HG03442 (cell line): ENCODE measurements at regions not wholly inside any gene's neighbourhood (a gene's known extent, or its start where the extent isn't known, plus 50 kb on each side); places are given as distances from the start of the nearest gene placed in this dataset.
A peak's percentile ranks its signal among the peaks of the same experiment; 100 is the strongest.
"Not testable (repeated sequence)": the region's sequence is repeated elsewhere in the genome, so short reads cannot be mapped to it uniquely, and the experiment has no call there.

Experiments used
- ATAC-seq: cut with Tn5 transposase; IDR thresholded peaks from one replicate; pipeline ENCODE4 v1.9.1; 2021; ENCODE audit warnings: mild to moderate bottlenecking, moderate library complexity; ENCODE audit not compliant: unreplicated experiment

DNA sequence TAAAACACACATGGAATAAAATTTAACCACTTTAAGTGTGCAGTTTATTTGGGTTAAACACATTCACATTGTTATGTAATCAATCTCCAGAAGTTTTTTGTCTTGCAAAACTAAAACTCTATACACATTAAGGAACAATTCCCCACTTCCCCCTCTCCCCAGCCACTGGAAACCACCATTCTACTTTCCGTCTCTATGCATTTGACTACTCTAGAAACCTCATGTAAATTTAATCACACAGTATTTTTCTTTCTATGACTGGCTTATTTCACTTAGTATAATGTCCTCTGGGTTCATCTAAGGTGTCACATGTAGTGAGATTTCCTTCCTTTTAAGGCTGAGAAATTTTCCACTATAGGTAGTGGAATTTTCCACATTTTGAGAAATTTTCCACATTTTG, 568.7 kb upstream of the UBE2E2 start:
- no peak for ATAC-seq

DNA sequence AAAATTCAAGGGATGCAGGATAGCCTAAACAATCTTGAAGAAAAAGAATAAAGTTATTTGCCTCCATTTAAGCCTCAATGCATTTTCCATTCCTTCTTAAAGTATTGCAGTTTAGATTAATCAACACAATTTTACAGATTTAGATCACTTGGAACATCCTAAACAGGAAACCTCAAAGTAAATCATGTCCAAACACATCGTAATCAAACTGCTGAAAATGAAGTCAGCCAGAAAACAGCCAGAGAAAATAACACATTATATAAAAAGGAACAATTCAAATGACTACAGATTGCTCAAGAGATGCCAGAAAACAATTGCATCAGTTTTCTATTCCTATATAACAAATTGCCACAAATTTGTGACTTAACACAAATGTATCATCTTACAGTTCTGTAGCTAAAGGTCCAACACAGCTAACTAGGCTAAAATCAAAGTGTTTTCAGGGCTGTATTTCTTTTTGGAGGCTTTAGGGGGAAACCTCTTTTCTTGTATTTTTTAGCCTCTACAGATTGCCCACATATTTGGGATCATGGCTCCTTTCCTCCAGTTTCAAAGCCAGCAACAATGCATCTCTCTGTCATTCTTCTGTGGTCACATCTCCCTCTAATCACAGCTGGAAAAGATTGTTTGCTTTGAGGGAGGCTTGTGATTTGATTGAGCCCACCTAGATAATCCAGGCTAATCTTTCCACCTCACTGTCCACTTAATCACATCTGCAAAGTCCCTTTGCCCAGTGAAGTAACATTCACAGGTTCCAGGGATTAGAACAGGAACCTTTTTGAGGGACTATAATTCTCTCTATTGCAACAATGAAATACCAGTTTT, 543.3 kb upstream of the UBE2E2 start:
- no peak for ATAC-seq

DNA sequence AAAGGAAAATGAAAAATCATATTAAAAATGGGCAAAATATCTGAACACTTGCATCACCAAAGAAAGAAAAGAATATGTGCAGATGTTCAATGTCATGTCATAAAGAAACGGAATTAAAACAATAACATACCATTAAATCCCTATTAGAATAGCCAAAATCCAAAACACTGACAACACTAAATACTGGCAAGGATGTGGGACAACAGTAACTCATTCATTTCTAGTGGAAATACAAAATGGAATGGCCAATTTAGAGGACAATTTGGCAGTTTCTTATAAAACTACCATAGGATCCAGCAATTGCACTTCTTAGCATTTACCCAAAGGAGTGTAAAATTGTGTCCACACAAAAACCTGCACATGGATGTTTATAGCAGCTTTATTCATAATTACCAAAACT, 542.5 kb upstream of the UBE2E2 start:
- ATAC-seq = no peak

DNA sequence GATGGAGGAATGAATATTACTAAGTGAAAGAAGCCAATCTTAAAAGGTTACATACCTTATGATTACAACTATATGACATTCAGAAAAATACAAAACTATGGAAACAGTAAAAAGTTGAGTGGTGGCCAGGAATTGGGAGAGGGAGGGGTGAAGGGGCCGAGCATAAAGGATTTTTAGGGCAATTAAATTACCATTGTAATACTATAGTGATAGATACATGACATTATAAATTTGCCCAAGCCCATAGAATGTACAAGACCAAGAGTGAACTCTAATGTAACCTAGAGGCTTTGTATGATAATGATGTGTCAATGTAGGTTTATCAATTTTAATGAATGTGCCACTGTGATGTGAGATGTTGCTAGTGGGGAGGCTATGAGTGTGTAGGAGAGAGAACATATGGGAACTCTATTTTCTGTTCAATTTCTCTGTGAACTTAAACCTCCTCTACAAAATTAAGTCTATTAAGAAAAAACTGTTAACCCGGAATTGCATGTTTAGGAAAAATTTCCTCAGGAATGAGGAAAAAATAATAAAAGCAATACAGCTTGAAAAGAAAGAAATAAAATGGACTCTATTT, 541.9 kb upstream of the UBE2E2 start:
- no peak for ATAC-seq

DNA sequence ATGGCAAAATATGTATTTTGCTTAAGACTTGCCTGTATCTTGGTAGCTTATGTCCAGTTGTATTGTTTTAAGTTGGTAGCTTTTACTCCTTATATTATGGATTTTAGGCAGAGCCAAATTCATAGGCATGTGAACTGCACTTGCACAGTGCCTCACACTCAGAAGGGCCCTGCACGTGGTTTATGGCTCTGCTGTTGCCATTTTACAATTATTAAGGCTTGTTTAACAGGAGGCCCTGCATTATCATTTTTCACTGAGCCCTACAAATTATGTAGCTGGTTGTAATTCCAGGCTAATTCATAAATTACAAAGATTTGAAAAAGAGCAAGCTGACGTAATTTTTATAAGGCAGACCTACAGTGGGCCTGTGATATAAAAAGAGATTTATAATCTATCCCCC, 537.6 kb upstream of the UBE2E2 start:
- ATAC-seq = no peak

DNA sequence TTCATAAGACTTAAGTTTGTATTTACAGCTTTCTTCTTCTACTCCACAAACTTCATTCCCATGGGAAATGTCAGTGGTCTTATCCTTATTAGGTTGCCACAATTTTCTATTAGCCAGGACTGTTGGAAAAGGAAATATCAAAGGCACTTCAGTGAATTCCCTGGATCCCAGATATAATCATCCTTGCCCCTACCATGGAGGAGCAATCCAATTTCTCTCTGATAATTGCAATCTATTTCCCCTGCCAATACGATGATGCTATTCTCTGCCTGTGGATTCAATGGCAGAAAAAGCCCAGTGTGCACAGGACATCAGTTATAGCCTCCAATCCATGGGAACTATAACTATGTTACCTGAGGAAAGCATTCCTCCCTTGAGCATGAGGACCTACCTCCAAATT, 536.4 kb upstream of the UBE2E2 start:
- no peak for ATAC-seq

DNA sequence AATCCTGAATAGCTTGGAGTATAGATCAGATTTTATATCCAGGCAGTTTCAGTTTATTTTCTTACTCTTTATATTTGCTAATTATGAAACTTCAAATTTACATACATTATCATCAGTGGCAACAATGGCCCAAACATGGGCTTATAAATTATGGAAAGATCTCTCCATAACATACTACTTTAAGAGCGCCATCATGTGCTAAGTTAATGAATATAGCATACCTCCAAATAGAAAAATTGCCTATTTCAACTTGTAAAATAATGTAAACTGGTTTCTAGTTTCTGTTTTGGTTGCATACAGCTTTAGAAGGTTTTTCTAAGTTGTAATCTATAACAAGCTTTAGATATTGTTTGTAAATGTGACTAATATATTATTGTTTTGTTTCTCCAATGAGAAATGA, 531.3 kb upstream of the UBE2E2 start:
- ATAC-seq = no peak

DNA sequence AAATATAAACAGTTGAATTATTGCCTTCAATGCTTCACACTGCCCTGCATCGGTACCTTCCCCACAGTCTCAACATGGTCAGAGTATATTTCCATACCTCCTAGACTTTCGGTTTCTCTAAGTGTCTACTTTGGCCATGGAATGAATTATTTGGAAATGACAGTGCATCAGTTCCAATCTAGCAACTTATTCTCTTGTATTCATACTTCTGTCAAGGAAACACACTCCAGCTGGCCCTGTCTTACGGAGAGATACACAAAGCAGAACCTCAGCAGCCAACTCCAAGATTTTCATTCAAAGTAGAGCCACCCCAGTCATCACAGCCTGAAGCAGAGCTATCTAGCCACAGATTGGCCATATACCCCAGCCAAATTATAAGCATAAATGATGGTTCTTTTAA, 518.4 kb upstream of the UBE2E2 start:
- no peak for ATAC-seq

DNA sequence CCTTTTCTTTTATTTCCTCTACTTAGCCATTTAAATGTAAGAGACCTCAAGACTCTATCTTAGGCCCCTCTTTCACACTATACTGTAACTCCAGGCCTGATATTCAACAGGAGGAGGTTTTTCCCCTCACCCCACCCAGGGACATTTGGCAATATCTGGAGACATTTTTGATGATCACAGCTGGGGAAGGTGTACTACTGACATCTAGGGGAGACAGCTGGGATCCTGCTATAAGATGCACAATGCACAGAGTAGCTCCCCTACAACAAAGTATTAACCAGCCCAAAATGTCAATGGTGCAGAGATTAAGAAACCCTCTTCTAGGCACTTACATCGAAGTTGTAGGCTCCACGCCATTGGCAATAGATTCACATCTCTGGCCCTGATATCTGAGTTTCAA, 517.5 kb upstream of the UBE2E2 start:
- ATAC-seq = peak; percentile 39

DNA sequence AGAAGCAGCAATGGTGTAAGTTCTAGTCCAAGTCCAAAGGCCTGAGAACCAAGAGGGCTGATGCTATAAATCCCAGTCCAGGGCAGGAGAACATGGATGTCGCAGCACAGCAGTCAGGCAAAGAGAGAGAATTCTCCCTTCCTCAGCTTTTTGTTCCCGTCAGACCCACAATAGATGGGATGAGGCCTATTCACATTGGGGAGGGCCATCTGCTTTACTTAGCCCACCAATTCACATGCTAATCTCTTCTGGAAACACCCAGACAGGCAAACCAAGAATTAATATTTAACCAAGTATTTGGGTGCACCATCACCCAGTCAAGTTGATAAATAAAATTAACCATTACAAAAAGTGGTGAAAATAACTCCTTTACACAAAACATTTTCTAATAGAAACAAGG, 511.7 kb upstream of the UBE2E2 start:
- ATAC-seq = no peak

DNA sequence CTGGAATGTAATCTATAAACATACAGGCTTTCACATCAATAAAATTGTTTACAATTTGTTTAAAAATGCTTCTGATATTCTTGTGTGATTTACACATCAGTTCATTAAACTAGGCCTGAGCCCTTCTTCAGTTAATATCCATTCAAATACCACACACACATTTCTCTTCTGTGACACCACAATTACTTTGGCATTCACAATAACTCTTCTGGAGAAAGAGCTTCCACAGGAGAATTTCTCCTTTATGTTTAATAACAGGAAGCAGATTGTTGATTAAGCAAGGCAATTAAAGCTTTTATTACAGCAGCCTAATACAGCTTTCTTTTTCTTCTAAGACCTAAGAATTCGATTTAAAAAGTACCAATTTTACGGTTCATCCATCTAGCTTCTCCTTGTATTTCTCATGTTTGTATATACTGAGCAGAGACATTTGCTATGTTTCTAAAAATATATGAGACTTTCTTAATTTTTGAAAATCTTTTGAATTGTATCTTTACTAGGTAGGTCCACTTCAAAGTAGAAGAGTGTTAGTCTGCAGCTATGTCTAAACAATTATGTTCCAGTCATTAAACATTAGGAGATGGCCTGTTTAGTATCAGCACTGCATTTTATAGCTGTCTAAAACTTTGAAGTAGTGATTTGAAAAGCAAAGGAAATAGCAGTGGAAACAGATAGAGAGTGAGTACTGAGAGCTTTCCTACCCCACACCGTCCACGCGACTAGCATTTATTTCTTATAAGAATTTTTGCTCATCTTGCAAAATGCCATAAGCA, 511.1 kb upstream of the UBE2E2 start:
- ATAC-seq = no peak

DNA sequence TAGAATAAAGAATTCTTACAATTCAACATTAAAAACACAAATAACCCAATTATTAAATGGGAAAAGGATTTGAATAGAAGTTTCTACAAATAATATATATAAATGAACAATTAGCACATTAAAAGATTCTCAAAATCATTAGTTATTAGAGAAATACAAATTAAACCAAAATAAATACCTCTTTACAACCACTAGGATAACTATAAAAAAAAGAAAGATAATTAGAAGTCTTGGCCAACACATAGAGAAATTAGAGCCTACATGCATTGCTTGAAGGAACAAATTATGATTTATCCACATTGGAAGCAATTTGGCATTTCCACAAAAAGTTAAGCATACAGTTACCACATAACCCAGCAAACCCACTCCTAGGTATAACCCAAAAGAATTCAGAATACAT, 502.3 kb upstream of the UBE2E2 start:
- ATAC-seq = no peak

DNA sequence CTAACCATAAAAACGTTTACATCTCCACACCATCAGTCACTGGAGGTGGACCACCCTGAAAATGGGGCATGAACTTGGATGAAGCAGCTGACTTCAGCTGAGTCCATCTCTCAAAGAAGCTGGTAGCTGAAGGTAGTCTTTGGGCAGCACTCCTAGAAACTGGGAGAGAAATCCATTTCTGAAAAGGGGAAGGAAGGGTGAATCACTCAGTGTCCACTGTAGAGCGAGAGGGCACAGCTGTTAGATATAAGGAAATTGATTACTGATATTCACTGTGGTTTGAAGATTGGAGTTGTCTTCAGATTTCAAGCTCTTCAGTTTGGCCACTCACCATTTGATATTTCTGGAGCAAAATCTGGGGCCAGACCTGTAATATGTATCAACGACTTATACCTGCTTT, 499.0 kb upstream of the UBE2E2 start:
- no peak for ATAC-seq

DNA sequence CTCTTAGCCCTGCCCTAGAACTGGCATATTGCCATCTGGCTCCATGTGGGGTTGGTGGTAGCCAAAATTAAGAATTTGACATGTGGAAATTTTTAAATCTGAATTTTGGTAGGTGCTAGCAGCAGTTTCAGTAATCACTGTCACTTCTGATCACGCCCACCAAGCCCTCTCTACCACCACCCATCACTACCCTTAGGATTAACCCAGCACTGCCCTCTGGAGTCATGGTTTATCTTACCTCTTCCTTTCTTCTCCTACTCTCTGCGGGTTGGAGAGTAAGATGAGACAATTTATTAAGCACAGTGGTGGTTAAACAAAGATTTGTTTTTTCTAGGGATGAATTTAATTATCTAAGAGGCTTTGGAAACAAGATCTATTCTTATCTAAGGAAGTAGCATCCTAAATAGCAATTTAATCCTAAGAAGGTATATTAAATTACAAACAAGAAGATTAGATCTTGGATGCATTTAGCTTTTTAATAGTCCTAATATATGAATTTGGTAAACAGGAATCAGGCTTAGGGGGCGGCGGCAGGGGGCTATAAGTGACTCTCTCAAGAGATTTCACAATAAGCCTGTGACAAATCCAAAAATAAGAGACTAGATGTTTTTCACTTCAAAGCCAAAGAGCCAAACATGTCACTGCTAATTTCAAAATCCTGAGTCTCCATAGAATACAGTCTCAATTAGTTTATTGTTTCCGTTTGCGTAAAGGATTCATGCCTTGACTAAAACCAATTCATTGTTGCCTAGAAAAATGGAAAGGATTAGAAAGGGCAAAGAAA, 498.4 kb upstream of the UBE2E2 start:
- ATAC-seq = no peak

DNA sequence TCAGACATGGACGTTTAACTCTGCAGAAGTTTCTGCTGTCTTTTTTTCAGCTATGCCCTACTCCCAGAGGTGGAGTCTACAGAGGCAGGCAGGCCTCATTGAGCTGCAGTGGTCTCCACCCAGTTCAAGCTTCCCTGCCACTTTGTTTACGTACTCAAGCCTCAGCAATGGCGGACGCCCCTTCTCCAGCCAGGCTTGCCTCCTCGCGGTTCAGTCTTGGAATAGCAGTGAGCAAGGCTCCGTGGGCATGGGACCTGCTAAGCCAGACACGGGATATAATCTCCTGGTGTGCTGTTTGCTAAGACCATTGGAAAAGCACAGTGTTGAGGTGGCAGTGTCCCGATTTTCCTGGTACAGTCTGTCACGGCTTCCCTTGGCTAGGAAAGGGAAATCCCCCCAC, 496.2 kb upstream of the UBE2E2 start:
- not testable (repeated sequence) for ATAC-seq

DNA sequence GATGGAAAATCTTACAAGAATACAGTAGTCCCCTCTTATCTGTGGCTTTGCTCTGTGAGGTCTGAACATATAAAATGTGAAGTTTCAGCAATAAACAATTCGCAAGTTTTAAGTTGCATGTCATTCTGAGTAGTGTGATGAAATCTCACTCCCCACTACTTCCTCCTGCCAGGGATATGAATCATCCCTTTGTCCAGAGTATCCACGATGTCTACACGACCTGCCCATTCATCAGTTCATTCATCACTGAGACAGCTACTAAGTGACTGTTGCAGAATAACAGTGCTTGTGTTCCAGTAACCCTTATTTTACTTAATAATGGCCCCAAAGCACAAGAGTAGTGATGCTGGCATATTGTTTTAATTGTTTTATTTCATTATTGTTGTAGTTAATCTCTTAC, 489.2 kb upstream of the UBE2E2 start:
- no peak for ATAC-seq

DNA sequence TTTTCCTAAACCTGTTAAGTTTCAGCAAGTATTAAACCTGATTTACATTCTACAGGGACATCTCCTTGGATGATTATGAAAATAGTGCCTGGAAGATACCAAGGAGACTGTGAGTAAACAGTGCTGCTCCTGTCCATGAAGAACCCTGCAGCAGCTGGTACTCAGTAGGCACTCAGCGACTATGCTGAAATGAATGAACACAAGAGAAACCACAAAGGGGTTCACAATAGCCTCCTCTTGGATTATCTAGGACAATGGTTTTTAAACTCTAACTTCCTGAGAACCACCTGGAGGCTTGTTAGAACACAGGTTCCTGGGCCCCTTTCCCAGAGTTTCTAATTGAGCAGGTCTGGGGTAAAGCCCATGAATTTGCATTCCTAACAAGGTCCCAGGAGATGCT, 488.4 kb upstream of the UBE2E2 start:
- ATAC-seq = no peak

DNA sequence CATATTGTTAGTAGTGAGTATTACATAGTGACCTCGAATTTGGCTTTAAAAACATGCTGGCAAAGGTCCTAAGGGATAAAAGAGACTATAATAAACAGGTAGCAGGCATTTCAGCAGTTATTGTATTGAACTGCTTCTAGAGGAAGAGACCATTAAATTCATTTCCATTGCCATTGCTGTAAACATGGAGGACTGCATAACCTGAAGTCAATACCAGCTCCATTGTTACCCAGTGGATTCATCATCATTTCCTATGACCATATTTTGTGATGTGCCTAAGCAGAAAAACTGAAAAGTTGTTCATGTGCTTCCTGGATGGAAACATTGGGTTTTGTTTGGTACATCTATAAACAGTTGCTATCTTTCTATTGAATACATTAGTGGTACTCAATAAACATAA, 482.5 kb upstream of the UBE2E2 start:
- no peak for ATAC-seq

DNA sequence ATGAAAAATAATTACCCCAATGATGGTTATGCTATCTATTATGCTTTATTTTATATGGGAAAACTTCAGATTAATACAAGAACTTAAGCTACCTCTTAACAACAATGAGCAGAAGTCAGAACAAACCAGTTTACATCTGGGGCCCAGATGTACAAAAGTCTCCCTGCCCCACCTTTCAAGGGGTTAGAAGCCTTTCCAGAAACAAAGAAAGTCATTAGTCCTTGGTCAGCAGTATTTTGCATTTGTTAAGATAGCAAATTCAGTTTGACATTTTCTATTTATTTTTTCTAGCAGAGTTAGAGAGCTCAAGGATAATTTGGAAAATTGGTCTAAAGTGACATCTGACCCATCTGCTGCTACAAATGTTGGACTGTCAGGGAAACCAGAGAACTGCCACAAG, 478.7 kb upstream of the UBE2E2 start:
- no peak for ATAC-seq

DNA sequence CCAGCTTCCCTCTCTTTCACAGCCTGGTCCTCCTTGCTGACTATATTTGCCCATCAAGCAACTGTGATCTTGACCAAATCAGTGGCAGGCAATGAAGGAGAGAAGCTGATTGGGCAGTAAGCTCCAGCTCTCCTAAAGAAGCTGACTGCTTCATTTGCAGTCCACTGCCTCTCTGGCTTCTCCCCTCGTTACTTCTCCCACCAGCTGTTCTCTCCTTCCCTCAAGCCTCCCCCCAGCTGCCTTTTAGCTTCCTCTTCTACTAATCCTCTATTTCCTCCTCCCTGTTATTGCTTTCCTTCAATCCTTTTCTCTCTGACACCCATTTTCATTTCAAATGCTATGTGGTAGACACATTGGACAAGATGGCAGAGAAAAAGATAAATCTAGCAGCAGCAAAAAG, 474.7 kb upstream of the UBE2E2 start:
- ATAC-seq = no peak

DNA sequence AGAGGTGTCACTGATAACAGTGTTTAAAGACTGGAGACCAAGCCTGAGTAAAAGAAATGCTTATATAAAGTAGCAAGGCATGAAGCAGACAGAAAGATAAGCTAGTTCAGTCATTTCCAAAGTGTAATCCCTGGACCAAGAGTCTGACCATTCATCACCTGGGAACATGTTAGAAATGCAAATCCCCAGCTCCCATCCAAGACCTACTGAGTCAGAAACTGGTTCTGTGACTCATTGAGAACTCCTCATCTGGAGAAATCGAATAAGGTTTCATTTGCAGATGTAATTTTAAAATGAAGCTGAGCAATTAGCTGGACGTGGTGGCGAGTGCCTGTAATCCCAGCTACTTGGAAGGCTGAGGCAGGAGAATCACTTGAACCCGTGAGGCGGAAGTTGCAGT, 473.9 kb upstream of the UBE2E2 start:
- no peak for ATAC-seq
